ENCODE measurements at regions not wholly inside any gene's neighbourhood (a gene's known extent, or its start where the extent isn't known, plus 50 kb on each side); places are given as distances from the start of the nearest gene placed in this dataset.

DNA sequence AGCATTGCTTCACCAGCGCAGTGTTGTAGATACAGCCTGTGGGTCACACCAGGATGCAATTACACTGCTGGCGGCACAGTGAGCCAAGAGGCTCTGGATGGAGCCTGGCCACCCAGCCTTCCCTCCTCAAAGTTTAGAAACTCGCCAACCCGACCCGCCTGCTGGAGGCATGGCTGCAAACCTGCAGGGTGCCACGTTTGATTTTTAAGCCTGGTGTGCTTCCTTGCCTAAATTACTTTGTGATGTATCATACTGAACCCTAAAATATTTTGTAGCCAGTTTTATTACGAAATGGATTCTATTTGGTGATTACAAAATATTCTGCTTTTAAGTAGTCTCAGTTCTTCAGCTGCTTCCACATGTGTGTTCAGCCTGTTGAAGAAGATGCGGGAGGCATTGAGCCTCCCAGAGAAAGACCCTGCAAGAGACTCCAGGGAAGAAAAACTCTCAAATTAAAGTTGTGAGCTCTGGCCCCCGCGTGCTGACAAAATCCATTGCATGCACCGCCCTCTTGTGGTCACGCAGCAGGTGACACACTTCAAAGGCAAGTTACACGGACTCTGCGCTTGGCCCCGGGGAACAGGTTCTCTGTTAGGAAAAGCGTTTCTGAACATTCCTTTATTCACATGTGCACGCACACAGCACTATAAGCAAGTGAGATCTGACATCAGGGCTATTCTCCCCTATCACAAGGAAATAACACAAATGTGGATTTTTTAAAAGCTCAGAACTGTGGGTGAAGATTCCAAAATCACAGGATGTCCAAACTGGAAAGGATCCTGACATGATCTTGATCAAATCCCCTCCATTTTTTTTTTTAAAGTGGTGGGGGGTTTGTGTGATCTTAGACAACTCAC is 63.0 kb upstream of the TWIST2 start:
- DNase-seq (ENCODE audit: low read depth in 2 of 2): peak; percentile 36 to 60

DNA sequence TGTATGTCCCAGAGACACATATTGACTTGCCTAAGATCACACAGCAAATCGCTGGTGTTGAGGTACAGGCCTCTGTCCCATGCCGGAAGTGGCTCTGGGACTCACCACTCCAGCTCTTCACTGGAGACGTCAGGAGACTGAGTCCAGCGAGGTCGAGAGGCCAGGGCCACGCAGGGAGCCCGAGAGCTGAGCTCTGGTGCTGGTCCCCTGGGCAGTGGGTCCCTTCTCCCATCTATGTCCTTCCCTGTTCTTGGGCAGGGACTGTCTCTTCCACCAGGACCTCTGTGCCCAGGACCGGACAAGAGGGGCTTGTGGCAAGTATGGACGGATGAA is 62.4 kb upstream of the TWIST2 start:
- no peak for DNase-seq (ENCODE audit: low read depth in 2 of 2)

GRCh38 chr2:238786379-238786778 is 61.5 kb upstream of the TWIST2 start:
- DNase-seq (ENCODE audit: low read depth in 2 of 2): no peak

DNA sequence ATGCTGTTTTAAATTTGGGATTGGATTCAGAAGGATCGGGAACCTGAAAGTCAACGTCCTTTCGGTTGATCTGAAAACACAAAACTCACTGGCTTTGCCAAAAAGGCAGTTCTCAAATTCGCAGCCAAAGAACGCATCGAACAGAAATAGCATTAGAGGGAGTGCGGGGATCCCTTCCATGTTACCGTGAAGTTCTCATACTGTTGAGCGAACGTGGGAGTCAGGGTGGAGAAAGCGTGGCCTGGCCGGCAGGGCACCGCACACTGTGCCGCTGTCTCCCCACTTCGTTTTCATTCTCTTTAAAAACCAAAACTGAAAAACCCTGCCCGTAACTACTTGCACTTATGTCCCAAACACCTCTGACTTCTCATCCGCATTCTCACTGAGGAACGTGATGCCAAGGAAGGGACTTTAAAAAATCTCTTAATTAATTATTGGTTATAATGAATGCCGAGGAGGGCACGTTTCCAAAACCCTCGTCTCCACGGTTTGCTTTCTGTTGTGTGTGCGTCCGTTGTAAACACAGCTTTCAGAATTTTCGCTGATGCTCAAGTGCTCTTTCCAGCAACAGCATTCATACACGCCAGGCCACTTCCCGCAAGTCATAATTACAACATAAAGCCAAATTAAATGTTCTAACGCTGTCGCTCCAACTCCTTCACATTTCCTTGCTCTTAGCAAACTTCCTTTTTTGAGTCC is 60.9 kb upstream of the TWIST2 start:
- DNase-seq (ENCODE audit: low read depth in 2 of 2): no peak

DNA sequence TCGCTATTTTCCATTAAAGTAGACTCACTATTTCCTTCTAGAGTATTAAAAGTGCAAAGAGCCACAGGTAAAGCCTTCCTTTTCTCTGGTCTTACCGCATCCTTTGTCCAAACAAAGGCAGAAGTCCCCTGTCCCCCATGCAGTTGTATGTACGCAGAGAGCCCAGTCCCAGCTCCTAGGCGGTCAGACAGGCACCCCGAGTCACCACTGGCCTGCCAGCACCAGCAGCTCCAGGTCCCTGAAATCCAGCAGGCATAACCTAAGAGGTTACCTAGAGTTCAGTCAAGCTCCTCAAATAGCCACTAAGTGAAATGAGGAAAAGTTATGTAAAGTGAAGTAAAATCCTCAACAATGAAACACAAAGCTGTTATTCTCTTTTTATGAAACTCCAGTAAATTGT is 60.4 kb upstream of the TWIST2 start:
- no peak for DNase-seq (ENCODE audit: low read depth in 2 of 2)

DNA sequence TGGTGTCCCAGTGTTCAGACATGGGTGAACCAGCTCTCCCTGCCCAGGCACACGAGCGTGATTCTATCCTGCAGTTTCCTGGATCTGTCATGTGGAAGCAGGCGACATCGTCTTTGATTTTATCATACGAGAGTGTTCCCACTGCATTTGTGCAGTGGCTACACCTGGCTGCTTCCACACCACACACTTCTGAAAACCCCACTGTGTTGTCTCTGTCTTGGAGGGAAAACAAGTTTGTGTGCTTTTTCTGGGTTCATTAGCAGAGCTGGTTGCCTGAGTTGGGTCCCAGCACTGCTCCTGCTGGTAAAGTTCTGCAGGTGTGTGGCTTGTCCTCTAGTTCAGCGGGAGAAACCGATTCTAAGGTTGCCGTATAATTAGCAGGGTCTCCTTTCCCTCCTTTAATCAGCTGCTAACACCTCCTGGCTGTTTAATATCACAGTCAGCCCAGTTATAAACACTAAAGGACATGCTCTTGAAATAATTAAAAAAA is 58.5 kb upstream of the TWIST2 start:
- no peak for DNase-seq (ENCODE audit: low read depth in 2 of 2)

DNA sequence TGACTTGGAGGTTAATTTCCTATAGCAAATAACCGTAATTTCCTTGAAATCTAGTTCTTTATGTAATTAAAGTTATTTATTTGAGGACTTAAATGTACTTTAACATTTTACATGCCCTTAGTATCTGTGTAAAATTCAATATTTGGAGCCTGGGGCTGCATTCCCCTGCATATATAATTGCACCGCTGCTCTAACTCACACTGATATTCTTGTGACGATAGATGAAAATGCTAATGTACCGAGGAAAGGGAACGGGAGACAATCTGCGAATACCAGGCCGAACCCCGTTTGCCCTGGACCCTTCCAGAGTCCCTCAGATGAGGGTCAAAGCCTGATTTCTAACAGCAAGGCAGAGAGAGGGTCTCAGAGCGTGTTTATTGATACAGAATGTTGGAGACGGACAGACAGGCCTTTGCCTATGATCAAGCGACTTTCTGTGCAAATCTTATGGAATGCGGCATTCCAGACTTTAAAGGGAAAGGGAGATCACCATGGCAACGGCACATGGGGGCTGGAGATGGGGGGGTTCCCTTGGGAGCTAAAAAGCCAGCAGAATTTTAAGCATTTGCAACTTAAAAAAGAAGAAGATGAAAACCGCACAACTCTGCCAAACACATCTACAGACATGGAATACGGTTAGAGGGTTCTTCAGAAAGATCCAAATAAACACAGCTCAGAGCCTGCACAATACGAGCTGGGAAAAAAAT is 57.6 kb upstream of the TWIST2 start:
- DNase-seq (ENCODE audit: low read depth in 2 of 2): no peak

- no peak for DNase-seq (ENCODE audit: low read depth in 2 of 2)
Measured at GRCh38 chr2:238790833-238791230, 57.1 kb upstream of the TWIST2 start.

- DNase-seq (ENCODE audit: low read depth in 2 of 2): no peak
Measured at GRCh38 chr2:238791354-238791753, 56.5 kb upstream of the TWIST2 start.

DNA sequence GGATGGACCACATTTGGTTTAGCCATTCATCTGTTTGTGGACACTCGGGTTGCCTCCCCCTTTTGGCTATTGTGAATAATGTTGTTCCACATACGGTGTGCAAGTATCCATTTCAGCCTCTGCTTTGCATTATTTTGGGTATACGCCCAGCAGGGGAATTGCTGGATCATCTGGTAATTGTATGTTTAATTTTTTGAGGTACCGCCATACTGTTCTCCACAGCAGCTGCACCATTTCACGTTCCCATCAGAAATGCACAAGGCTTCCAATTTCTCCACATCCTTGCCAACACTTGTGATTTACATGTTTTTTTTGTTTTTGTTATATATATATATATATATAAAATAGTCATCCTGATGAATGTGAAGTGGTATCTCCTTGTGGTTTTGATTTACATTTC is 54.6 kb upstream of the TWIST2 start:
- no peak for DNase-seq (ENCODE audit: low read depth in 2 of 2)

DNA sequence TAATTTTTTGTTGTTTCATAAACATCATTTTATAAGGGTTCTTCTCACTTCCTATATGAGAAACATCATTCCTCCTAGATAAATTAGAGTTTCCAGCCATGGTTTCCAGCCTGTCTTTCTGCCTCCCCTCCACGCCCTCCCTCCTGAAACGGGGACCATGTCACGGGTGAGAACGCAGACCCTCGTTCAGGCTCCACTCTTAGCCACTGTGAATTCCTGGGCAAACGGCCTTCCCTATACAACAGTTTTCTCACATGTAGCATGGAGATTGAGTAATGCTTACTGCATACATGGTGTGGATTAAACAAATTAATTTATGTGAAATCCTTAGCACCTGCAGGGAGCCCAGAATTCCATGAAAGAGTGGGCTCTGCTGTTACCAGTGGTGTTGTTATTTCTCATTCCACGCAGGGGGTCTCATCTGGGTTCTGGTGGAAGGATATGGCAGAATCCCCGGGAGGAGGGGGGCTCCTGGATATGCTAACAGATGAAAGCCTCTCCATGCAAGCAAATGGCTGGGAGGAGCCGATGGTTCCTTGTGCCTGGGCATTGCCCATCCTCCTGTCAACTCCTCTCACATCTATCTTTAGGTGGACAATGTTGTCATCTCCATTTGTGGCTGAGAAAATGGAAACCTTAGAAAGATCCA is 54.0 kb upstream of the TWIST2 start:
- DNase-seq (ENCODE audit: low read depth in 2 of 2): no peak

DNA sequence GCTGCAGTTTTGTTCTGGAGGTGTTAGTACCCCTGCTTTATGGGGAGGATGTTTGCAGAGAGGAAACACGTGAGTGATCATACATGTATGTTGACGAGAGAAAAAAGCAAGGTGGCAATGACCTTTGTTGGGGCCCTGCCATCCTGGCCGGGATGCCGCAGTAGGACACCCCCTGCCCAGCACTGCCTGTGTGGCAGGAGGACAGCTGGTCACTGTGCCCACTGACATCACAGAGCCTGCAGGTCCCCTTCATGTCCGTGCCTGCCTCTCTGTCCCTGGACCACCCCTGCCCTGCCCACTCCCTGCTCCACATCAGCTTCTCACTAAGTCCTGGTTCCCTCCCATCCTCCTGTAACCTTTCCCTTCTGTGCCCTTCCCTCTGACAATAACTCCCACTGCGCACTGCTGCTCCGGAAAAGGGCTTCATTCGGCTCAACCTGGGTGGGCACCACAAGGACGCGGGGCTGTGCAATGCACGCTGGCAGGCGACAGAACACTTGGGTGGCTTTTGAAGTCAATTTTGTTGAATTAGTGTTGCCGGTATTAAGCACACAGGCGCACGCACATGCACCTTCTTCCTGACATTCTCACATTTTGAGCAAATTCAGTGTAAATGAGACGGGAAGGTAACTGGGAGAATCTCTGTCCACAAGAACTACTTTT is 51.5 kb upstream of the TWIST2 start:
- no peak for DNase-seq (ENCODE audit: low read depth in 2 of 2)

DNA sequence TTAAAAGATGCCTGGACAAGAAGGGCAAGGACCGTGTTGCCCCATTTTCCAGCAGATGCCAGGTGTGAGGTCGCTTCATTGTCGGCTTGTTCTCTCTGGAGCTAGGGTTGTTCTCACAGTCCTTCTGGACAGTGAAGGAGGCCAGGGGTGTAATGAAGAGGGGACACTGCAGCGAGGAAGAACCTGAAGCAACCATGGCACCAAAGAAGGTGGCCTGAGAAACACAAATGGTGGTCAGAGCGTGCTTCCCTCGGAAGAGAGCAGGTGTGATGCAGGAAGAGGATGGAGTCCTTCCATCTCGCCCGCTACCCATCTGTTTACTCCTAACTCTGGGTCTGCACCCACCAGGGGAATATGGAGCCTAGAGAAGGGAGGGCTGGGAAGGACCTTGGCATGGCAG is 50.3 kb upstream of the TWIST2 start:
- DNase-seq (ENCODE audit: low read depth in 2 of 2): no peak

All from dermis microvascular lymphatic vessel endothelial cell (primary cell).